ENCODE measurements at regions not wholly inside any gene's neighbourhood (a gene's known extent, or its start where the extent isn't known, plus 50 kb on each side); places are given as distances from the start of the nearest gene placed in this dataset.
A peak's percentile ranks its signal among the peaks of the same experiment; 100 is the strongest.

GRCh38 chr12:45543887-45544286 is 185.6 kb upstream of the ARID2 start (continued):
- no peak for TF ChIP-seq ZSCAN30 (tag by site-specific recombination; IDR thresholded peaks at IDR 0.05)
- no peak for TF ChIP-seq ZNF530 (tag by site-specific recombination; IDR thresholded peaks at IDR 0.05; ENCODE audit: low read depth)
- TF ChIP-seq ZNF449 (tag by site-specific recombination; IDR thresholded peaks at IDR 0.05) = no peak
- no peak for TF ChIP-seq ZNF416 (tag by site-specific recombination; IDR thresholded peaks at IDR 0.05)
- TF ChIP-seq PRDM2 (tag by site-specific recombination; IDR thresholded peaks at IDR 0.05; ENCODE audit: borderline replicate concordance) = no peak
- TF ChIP-seq ZNF335 (tag by site-specific recombination; conservative IDR thresholded peaks at IDR 0.05) = peak; percentile 67
- TF ChIP-seq REST (tag by site-specific recombination; IDR thresholded peaks at IDR 0.05) = no peak
- no peak for TF ChIP-seq ZNF785 (tag by site-specific recombination; IDR thresholded peaks at IDR 0.05)
- TF ChIP-seq ZNF148 (tag by site-specific recombination; IDR thresholded peaks at IDR 0.05; ENCODE audit: borderline replicate concordance) = no peak
- TF ChIP-seq ZNF600 (tag by site-specific recombination; IDR thresholded peaks at IDR 0.05) = no peak
- no peak for TF ChIP-seq BCL11B (tag by site-specific recombination; IDR thresholded peaks at IDR 0.05; ENCODE audit: low read depth)
- no peak for TF ChIP-seq ZBTB21 (tag by site-specific recombination; IDR thresholded peaks at IDR 0.05)
- TF ChIP-seq ZBTB10 (tag by site-specific recombination; IDR thresholded peaks at IDR 0.05) = no peak
- TF ChIP-seq HOXC10 (CRISPR knock-in tag; IDR thresholded peaks at IDR 0.05) = no peak
- no peak for TF ChIP-seq ZNF133 (tag by site-specific recombination; IDR thresholded peaks at IDR 0.05)
- TF ChIP-seq ZNF639 (tag by site-specific recombination; IDR thresholded peaks at IDR 0.05) = no peak
- TF ChIP-seq SCRT2 (tag by site-specific recombination; IDR thresholded peaks at IDR 0.05) = no peak
- no peak for TF ChIP-seq ZFP41 (tag by site-specific recombination; IDR thresholded peaks at IDR 0.05; ENCODE audit: borderline replicate concordance)
- no peak for TF ChIP-seq INSM2 (tag by site-specific recombination; IDR thresholded peaks at IDR 0.05)

Measured in HEK293 (cell line).